Body of pancreas (tissue), 4 donors: ENCODE measurements at regions not wholly inside any gene's neighbourhood (a gene's known extent, or its start where the extent isn't known, plus 50 kb on each side); places are given as distances from the start of the nearest gene placed in this dataset.

Source experiments
- ATAC-seq: fragments of 150-250 bp; one replicate; pipeline ENCODE4 v1.9.1; 2016
- DNase-seq, 4 donors: peaks; one replicate each; pipeline ENCODE4 v3.0.0-alpha.2; 2019
- H3K27ac ChIP-seq, 4 donors: fragments of 200-600 bp; sonication (generic); 1 replicate in 3 of 4; 2 replicates in 1 of 4; pipeline versions ENCODE4 v1.5.1 to v1.6.1; 2016 to 2019; ENCODE audit warnings: mild to moderate bottlenecking in 1 of 4, mixed read lengths in 1 of 4, moderate library complexity in 1 of 4
- H3K27me3 ChIP-seq, 2 donors: fragments of 200-600 bp; sonication (generic); one replicate each; pipeline ENCODE4 v1.6.0; 2016; ENCODE audit warnings: mild to moderate bottlenecking in 1 of 2
- H3K36me3 ChIP-seq, 2 donors: fragments of 200-600 bp; sonication (generic); replicated peaks in 1 of 2; 2 replicates each; pipeline ENCODE4 v1.5.1; 2016; ENCODE audit warnings: low read depth in 2 of 2; ENCODE audit not compliant: insufficient read depth in 1 of 2
- H3K4me1 ChIP-seq: fragments of 200-600 bp; sonication (generic); one replicate; pipeline ENCODE4 v1.6.0; 2016
- H3K4me3 ChIP-seq, 2 donors: fragments of 200-600 bp; sonication (generic); 1 replicate in 1 of 2; 2 replicates in 1 of 2; pipeline ENCODE4 v1.5.1; 2016 to 2019
- H3K9me3 ChIP-seq, 3 donors: fragments of 200-600 bp; sonication (generic); 1 replicate in 2 of 3; 2 replicates in 1 of 3; pipeline ENCODE4 v1.5.1; 2016
- POLR2A ChIP-seq, 3 donors: fragments of 450-650 bp; IDR thresholded peaks; one replicate each; pipeline ENCODE4 v1.6.1; 2016; ENCODE audit warnings: antibody characterized with exemption in 3 of 3, mild to moderate bottlenecking in 2 of 3
- WGBS, 2 donors: methylation state at CpG; one replicate each; pipeline ENCODE4 v1.1.5; 2017; 5-methylcytosine and 5-hydroxymethylcytosine counted together
- intact Hi-C: fragments of 100-400 bp; cut with DNase I; formaldehyde crosslinking; loops from one replicate; pipeline ENCODE4 v1.15.1; 2023
- TF ChIP-seq, protein P1 (sequence below), 7 experiments: fragments of 450-650 bp in 4 of 7; fragments of 200-600 bp in 3 of 7; sonication (generic) in 3 of 7; IDR thresholded peaks; one replicate each; pipeline ENCODE4 v1.5.1; 2016 to 2019; ENCODE audit warnings: antibody characterized with exemption in 7 of 7

DNA sequence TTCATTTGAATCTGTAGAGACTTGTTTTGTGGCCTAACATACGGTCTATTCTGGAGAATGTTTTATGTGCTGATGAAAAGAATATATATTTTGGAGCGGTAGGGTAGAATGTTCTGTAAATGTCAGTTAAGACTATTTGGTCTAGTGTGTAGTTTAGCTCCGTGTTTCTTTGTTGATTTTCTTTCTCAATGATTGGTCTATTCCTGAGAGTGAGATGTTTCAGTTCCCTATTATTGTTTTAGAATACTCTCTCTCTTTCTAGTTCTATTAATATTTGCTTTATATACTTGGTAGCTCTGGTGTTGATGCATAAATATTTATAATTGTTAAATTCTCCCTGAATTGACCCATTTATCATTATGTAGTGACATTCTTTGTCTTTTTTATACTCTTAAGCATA, 236.5 kb downstream of the GLUD2 start:
- no peak overlapping the region for H3K27ac ChIP-seq
- TF ChIP-seq POLR2A (IDR thresholded peaks at IDR 0.05): no peak
- TF ChIP-seq, protein P1, sequence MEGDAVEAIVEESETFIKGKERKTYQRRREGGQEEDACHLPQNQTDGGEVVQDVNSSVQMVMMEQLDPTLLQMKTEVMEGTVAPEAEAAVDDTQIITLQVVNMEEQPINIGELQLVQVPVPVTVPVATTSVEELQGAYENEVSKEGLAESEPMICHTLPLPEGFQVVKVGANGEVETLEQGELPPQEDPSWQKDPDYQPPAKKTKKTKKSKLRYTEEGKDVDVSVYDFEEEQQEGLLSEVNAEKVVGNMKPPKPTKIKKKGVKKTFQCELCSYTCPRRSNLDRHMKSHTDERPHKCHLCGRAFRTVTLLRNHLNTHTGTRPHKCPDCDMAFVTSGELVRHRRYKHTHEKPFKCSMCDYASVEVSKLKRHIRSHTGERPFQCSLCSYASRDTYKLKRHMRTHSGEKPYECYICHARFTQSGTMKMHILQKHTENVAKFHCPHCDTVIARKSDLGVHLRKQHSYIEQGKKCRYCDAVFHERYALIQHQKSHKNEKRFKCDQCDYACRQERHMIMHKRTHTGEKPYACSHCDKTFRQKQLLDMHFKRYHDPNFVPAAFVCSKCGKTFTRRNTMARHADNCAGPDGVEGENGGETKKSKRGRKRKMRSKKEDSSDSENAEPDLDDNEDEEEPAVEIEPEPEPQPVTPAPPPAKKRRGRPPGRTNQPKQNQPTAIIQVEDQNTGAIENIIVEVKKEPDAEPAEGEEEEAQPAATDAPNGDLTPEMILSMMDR (IDR thresholded peaks at IDR 0.05): no peak
- ATAC-seq: no peak
- intact Hi-C loops: no loop called here
- WGBS, 2 donors: 65 to 70% methylated on average over 3 of the region's 3 CpGs
- H3K4me1 ChIP-seq: no peaks in the 10 kb centered on the region
- H3K36me3 ChIP-seq: no peaks in the 10 kb centered on the region
- no peak overlapping the region for H3K4me3 ChIP-seq
- H3K9me3 ChIP-seq: no peaks in the 10 kb centered on the region
- DNase-seq: no peak
- no peaks in the 10 kb centered on the region for H3K27me3 ChIP-seq

DNA sequence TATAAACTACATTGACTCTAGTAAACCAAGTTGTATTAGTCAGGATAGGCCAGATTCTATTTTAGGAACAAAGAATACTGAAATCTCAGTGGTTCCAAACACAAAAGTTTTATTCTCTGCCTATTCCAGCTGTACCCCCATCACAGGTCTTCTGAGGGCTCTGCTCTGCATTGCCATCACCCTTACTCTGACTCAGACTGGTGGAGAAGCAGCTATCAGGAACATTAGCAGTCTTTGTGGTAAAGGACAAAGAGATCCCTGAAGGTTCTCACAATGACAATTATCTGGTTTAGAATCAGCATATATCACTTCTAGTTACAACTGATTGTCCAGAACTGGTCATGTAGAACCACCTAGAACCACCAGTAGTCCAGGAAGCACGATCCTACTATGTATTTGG, 251.1 kb downstream of the GLUD2 start:
- no peak overlapping the region for H3K4me3 ChIP-seq
- no peaks in the 10 kb centered on the region for H3K9me3 ChIP-seq
- 83% methylated on average over 1 of the region's 1 CpG; no CpG with 5 or more reads in 1 of the 2 donors for WGBS, 2 donors
- ATAC-seq: no peak
- H3K36me3 ChIP-seq: no peaks in the 10 kb centered on the region
- intact Hi-C loops: no loop called here
- H3K27me3 ChIP-seq: no peaks in the 10 kb centered on the region
- no peak for DNase-seq
- H3K4me1 ChIP-seq: no peaks in the 10 kb centered on the region
- TF ChIP-seq POLR2A (IDR thresholded peaks at IDR 0.05): no peak
- TF ChIP-seq, protein P1 (IDR thresholded peaks at IDR 0.05): no peak
- no peak overlapping the region for H3K27ac ChIP-seq

DNA sequence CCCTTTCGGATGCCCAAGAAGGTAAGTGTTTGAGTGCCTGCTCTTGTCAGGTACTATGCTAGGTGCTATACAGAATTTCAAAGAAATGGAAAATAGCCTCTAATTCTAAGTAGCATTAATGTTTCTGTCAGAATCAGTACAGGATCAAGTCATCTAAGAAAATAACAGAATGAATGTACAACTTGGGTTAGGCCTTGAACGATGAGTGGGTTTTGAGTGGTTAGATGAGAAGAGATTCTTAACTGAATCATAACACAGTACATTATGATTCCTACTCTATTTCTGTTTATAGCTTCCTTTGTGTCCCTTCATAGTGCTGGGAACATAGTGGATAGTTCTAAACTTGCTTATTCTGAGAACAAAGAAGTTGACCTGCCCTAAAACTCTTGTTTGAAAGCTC, 253.9 kb downstream of the GLUD2 start:
- DNase-seq: no peak
- no peak overlapping the region for H3K27ac ChIP-seq
- no peaks in the 10 kb centered on the region for H3K27me3 ChIP-seq
- H3K36me3 ChIP-seq: no peaks in the 10 kb centered on the region
- no peaks in the 10 kb centered on the region for H3K9me3 ChIP-seq
- 90 to 95% methylated on average over 2 of the region's 2 CpGs for WGBS, 2 donors
- ATAC-seq: no peak
- no peak for TF ChIP-seq POLR2A (IDR thresholded peaks at IDR 0.05)
- TF ChIP-seq, protein P1 (IDR thresholded peaks at IDR 0.05): no peak
- no peak overlapping the region for H3K4me3 ChIP-seq
- intact Hi-C loops: no loop called here
- no peaks in the 10 kb centered on the region for H3K4me1 ChIP-seq

DNA sequence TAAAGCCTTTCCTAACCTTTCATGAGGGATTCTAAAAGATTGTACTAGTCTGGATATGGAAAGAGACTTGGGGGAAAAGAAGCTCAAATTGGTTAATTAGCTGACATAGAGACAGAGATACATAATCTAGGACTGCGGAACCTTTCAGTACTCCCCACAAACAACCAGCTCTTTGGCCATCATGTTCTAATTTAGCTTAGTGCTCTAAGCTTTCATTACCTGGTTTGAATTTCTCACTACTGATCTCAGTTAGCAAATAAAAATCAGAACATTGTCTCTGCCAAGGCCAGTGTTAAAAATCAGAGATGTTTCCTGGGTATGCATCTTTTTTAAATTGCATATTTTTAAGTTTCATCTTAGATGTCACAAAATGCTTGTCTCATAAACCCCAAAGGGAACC, 254.4 kb downstream of the GLUD2 start:
- Histone ChIP-seq H3K27me3 (no peaks in the 10 kb centered on the region), H3K4me1 (no peaks in the 10 kb centered on the region), H3K36me3 (no peaks in the 10 kb centered on the region), H3K9me3 (no peaks in the 10 kb centered on the region), H3K27ac (no peak overlapping the region), H3K4me3 (no peak overlapping the region)
- 87 to 100% methylated on average over 1 of the region's 1 CpG for WGBS, 2 donors
- intact Hi-C loops: no loop called here
- ATAC-seq (no peak), DNase-seq (no peak)
- TF ChIP-seq, protein P1 (IDR thresholded peaks at IDR 0.05): no peak
- no peak for TF ChIP-seq POLR2A (IDR thresholded peaks at IDR 0.05)

DNA sequence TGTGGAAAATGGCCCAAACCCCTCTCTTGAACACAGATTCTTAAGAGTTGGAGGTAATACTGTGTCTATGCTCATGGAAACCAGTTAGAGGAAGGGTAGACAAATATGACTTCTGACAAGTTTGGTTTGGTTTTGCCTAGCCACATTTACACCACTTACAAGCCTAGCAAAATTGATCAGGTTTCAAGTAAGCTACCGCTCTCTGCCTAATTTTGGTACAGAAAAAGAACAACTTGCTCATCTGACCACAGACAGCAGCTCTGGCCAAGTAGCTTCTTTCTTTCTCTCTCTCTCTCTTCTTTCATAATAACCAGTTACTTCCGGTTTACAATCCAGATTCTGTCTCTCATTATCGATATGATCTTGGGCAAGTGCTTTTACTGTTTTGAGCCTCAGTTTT, 260.0 kb downstream of the GLUD2 start:
- 65 to 70% methylated on average over 3 of the region's 3 CpGs for WGBS, 2 donors
- intact Hi-C loops: no loop called here
- ATAC-seq (no peak), DNase-seq (no peak)
- H3K4me3 ChIP-seq: no peak overlapping the region
- TF ChIP-seq POLR2A (IDR thresholded peaks at IDR 0.05): no peak
- TF ChIP-seq, protein P1 (IDR thresholded peaks at IDR 0.05): no peak
- no peaks in the 10 kb centered on the region for H3K4me1 ChIP-seq
- H3K27ac ChIP-seq: no peak overlapping the region
- no peaks in the 10 kb centered on the region for H3K36me3 ChIP-seq
- H3K27me3 ChIP-seq: no peaks in the 10 kb centered on the region
- no peaks in the 10 kb centered on the region for H3K9me3 ChIP-seq
